Sigmoid colon (tissue), 4 donors: ENCODE measurements at regions not wholly inside any gene's neighbourhood (a gene's known extent, or its start where the extent isn't known, plus 50 kb on each side); places are given as distances from the start of the nearest gene placed in this dataset.

ENCODE experiments used
- CTCF ChIP-seq, 4 experiments: fragments of 450-650 bp in 3 of 4; fragments of 200-600 bp in 1 of 4; IDR thresholded peaks; one replicate each; pipeline ENCODE4 v1.5.1; 2016 to 2019; ENCODE audit warnings: antibody characterized with exemption in 4 of 4, mild to moderate bottlenecking in 3 of 4, moderate library complexity in 2 of 4
- POLR2A ChIP-seq, 2 donors: fragments of 450-650 bp; IDR thresholded peaks; one replicate each; pipeline ENCODE4 v1.6.1; 2016; ENCODE audit warnings: antibody characterized with exemption in 2 of 2, mild to moderate bottlenecking in 2 of 2, moderate library complexity in 2 of 2
- POLR2AphosphoS5 ChIP-seq, 4 donors: sonication (generic); formaldehyde crosslinking; IDR thresholded peaks; one replicate each; pipeline ENCODE4 v1.6.1; 2017; ENCODE audit warnings: antibody characterized with exemption in 4 of 4

GRCh38 chr17:14458724-14459123, 157.8 kb downstream of the HS3ST3B1 start:
- TF ChIP-seq POLR2A (IDR thresholded peaks at IDR 0.05), result no peak
- no peak for TF ChIP-seq POLR2AphosphoS5 (IDR thresholded peaks at IDR 0.05)
- TF ChIP-seq CTCF (IDR thresholded peaks at IDR 0.05), result no peak
